Activated T-helper 17 cell treated with anti-CD3 and anti-CD28 coated beads, Interleukin-2, amount 50 U/mL, for 72 hours (primary cell): ENCODE measurements at regions not wholly inside any gene's neighbourhood (a gene's known extent, or its start where the extent isn't known, plus 50 kb on each side); places are given as distances from the start of the nearest gene placed in this dataset.
A peak's percentile ranks its signal among the peaks of the same experiment; 100 is the strongest.
"Not testable (repeated sequence)": the region's sequence is repeated elsewhere in the genome, so short reads cannot be mapped to it uniquely, and the experiment has no call there.

Experiments used
- ATAC-seq: fragments of 150-1000 bp; cut with Tn5 transposase; replicated peaks from 2 replicates; pipeline ENCODE4 v1.10.0; 2021; ENCODE audit warnings: mild to moderate bottlenecking, moderate library complexity
- H3K27ac Mint-ChIP-seq: one replicate; pipeline ENCODE4 v1.8.0; 2022; ENCODE audit warnings: mixed read lengths
- H3K27me3 Mint-ChIP-seq: one replicate; pipeline ENCODE4 v1.8.0; 2022; ENCODE audit warnings: mixed read lengths
- H3K36me3 Mint-ChIP-seq: one replicate; pipeline ENCODE4 v1.8.0; 2022; ENCODE audit warnings: low read depth, mild to moderate bottlenecking, mixed read lengths
- H3K4me1 Mint-ChIP-seq: one replicate; pipeline ENCODE4 v1.8.0; 2022; ENCODE audit warnings: mixed read lengths
- H3K4me3 Mint-ChIP-seq: one replicate; pipeline ENCODE4 v1.8.0; 2022; ENCODE audit warnings: mild to moderate bottlenecking, mixed read lengths
- H3K9me3 Mint-ChIP-seq: one replicate; pipeline ENCODE4 v1.8.0; 2022; ENCODE audit warnings: mixed read lengths

GRCh38 chr12:75953312-75953906 lies 78.2 kb downstream of the PHLDA1 start:
- Mint-ChIP-seq H3K27ac (peak overlapping the region; percentile 79), H3K4me1 (peaks cover 5% of the 10 kb centered on the region), H3K9me3 (no peaks in the 10 kb centered on the region), H3K4me3 (no peak overlapping the region), H3K36me3 (no peaks in the 10 kb centered on the region), H3K27me3 (no peaks in the 10 kb centered on the region)
- no peak for ATAC-seq

- H3K36me3 Mint-ChIP-seq, result no peaks in the 10 kb centered on the region
- H3K4me3 Mint-ChIP-seq, result no peak overlapping the region
- H3K27me3 Mint-ChIP-seq, result no peaks in the 10 kb centered on the region
- no peaks in the 10 kb centered on the region for H3K9me3 Mint-ChIP-seq
- peaks cover 5% of the 10 kb centered on the region for H3K4me1 Mint-ChIP-seq
- ATAC-seq, result no peak
- H3K27ac Mint-ChIP-seq, result no peak overlapping the region
These were observed 79.9 kb downstream of the PHLDA1 start for GRCh38 chr12:75951399-75952278.

DNA sequence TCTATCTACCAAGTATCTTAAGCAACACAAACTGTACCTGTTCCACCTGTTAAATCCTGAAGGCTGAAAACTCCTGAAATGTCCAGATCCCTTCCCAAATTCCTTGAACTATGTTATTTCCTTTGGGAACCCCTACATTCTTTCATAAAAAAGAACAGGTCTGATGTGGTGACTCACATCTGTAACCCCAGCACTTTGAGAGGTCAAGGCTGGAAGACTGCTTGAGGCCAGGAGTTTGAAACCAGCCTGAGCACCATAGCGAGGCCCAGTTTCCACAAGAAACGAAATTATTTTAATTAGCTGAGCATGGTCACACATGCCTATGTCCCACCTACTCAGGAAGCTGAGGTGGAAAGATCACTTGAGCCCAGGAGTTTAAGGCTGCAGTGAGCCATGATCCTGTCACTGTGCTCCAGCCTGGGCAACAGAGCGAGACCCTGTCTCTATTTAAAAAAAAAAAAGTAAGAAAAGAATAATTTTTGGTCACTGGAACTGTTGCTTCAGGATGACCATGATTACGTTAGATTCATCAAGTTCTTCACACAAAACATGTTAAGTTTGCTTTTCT lies 84.3 kb downstream of the PHLDA1 start:
- peaks cover 22% of the 10 kb centered on the region for H3K4me1 Mint-ChIP-seq
- no peaks in the 10 kb centered on the region for H3K9me3 Mint-ChIP-seq
- no peak overlapping the region for H3K27ac Mint-ChIP-seq
- ATAC-seq, result no peak
- no peaks in the 10 kb centered on the region for H3K27me3 Mint-ChIP-seq
- no peak overlapping the region for H3K4me3 Mint-ChIP-seq
- no peaks in the 10 kb centered on the region for H3K36me3 Mint-ChIP-seq

GRCh38 chr12:75945581-75945980 lies 86.0 kb downstream of the PHLDA1 start:
- H3K4me3 Mint-ChIP-seq, result peak overlapping the region; percentile 66
- H3K27me3 Mint-ChIP-seq, result no peaks in the 10 kb centered on the region
- peak overlapping the region; percentile 96 for H3K27ac Mint-ChIP-seq
- peaks cover 22% of the 10 kb centered on the region for H3K4me1 Mint-ChIP-seq
- no peaks in the 10 kb centered on the region for H3K36me3 Mint-ChIP-seq
- no peak for ATAC-seq
- no peaks in the 10 kb centered on the region for H3K9me3 Mint-ChIP-seq

- Mint-ChIP-seq H3K9me3 (no peaks in the 10 kb centered on the region), H3K27me3 (no peaks in the 10 kb centered on the region), H3K27ac (peak overlapping the region; percentile 96), H3K4me3 (peak overlapping the region; percentile 66), H3K36me3 (no peaks in the 10 kb centered on the region), H3K4me1 (peaks cover 22% of the 10 kb centered on the region)
- ATAC-seq, result no peak
These were observed 86.6 kb downstream of the PHLDA1 start for GRCh38 chr12:75944905-75945432.

- Mint-ChIP-seq H3K9me3 (no peaks in the 10 kb centered on the region), H3K27ac (peak overlapping the region; percentile 96), H3K27me3 (no peaks in the 10 kb centered on the region), H3K4me1 (peaks cover 22% of the 10 kb centered on the region), H3K4me3 (peak overlapping the region; percentile 66), H3K36me3 (no peaks in the 10 kb centered on the region)
- peak; percentile 89 for ATAC-seq
These were observed 87.3 kb downstream of the PHLDA1 start for GRCh38 chr12:75944097-75944904.

DNA sequence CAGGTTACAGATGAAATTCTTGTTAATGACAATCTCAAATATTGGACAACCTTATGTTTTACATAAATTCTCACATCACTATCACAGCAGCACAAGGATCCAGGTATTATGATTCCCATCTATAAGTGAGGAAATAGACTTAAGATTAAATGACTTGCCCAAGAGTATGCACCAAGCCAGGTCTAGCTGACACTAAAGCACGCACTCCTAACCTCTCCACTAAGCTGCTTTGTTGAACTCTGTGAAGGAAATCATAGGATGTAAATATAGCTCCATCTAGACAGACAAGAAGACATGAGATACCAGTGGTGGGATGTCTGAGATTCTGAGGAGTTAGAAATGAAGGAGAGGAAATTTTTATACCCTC lies 87.9 kb downstream of the PHLDA1 start:
- H3K27me3 Mint-ChIP-seq, result no peaks in the 10 kb centered on the region
- ATAC-seq, result no peak
- peaks cover 22% of the 10 kb centered on the region for H3K4me1 Mint-ChIP-seq
- H3K9me3 Mint-ChIP-seq, result no peaks in the 10 kb centered on the region
- peak overlapping the region; percentile 66 for H3K4me3 Mint-ChIP-seq
- H3K27ac Mint-ChIP-seq, result peak overlapping the region; percentile 96
- no peaks in the 10 kb centered on the region for H3K36me3 Mint-ChIP-seq

- H3K27me3 Mint-ChIP-seq, H3K27ac Mint-ChIP-seq, H3K36me3 Mint-ChIP-seq, H3K9me3 Mint-ChIP-seq, H3K4me3 Mint-ChIP-seq, ATAC-seq: not testable (repeated sequence)
- H3K4me1 Mint-ChIP-seq, result peaks cover 22% of the 10 kb centered on the region
These were observed 89.9 kb downstream of the PHLDA1 start for GRCh38 chr12:75941661-75942060.

- no peak overlapping the region for H3K4me3 Mint-ChIP-seq
- H3K27me3 Mint-ChIP-seq, result no peaks in the 10 kb centered on the region
- H3K9me3 Mint-ChIP-seq, result no peaks in the 10 kb centered on the region
- peak; percentile 42 for ATAC-seq
- no peak overlapping the region for H3K27ac Mint-ChIP-seq
- peaks cover 6% of the 10 kb centered on the region for H3K36me3 Mint-ChIP-seq
- H3K4me1 Mint-ChIP-seq, result peaks cover 13% of the 10 kb centered on the region
These were observed 92.4 kb downstream of the PHLDA1 start for GRCh38 chr12:75939016-75939642.

DNA sequence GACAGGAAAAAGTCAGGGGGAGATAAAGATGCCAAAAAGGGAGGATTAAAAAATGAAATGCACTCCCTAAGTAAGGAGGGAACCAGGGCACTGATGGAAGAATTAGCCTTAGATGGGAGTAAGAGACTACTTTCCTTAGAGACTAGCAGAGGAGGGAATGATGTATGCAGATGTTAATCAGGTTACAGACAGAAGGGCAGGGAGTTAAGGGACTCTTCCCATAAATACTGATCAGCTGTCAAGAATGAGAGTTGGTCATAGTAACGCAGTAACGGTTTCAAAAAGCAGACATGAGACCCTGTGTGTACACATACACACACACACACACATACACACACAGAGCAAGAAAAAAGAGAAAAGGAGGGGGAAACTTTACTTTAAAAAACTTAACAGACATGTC lies 93.4 kb downstream of the PHLDA1 start:
- no peak overlapping the region for H3K27ac Mint-ChIP-seq
- no peaks in the 10 kb centered on the region for H3K9me3 Mint-ChIP-seq
- ATAC-seq, result no peak
- H3K4me1 Mint-ChIP-seq, result peaks cover 10% of the 10 kb centered on the region
- peaks cover 6% of the 10 kb centered on the region for H3K36me3 Mint-ChIP-seq
- no peaks in the 10 kb centered on the region for H3K27me3 Mint-ChIP-seq
- H3K4me3 Mint-ChIP-seq, result no peak overlapping the region

DNA sequence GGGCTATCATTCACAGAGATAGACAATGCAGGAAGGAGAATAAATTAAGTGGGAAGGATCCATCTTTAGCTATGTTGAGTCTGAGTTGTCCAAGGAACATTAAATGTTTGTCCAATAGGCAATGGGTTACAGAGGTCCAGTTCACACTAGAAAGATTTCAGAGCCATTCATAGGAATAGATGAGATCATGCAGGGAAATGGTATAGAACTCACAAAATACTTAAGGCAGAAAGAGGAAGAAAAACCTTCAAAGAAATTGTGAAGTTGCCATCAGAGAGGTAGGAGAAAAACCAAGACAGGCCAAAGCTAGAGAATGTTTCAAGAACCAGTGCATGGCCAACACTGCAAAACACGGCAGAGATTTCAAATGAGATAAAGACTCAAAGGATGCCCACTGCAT lies 94.1 kb downstream of the PHLDA1 start:
- H3K27me3 Mint-ChIP-seq, result no peaks in the 10 kb centered on the region
- H3K9me3 Mint-ChIP-seq, result no peaks in the 10 kb centered on the region
- H3K36me3 Mint-ChIP-seq, result peaks cover 6% of the 10 kb centered on the region
- H3K4me3 Mint-ChIP-seq, result no peak overlapping the region
- no peak overlapping the region for H3K27ac Mint-ChIP-seq
- peaks cover 10% of the 10 kb centered on the region for H3K4me1 Mint-ChIP-seq
- no peak for ATAC-seq

DNA sequence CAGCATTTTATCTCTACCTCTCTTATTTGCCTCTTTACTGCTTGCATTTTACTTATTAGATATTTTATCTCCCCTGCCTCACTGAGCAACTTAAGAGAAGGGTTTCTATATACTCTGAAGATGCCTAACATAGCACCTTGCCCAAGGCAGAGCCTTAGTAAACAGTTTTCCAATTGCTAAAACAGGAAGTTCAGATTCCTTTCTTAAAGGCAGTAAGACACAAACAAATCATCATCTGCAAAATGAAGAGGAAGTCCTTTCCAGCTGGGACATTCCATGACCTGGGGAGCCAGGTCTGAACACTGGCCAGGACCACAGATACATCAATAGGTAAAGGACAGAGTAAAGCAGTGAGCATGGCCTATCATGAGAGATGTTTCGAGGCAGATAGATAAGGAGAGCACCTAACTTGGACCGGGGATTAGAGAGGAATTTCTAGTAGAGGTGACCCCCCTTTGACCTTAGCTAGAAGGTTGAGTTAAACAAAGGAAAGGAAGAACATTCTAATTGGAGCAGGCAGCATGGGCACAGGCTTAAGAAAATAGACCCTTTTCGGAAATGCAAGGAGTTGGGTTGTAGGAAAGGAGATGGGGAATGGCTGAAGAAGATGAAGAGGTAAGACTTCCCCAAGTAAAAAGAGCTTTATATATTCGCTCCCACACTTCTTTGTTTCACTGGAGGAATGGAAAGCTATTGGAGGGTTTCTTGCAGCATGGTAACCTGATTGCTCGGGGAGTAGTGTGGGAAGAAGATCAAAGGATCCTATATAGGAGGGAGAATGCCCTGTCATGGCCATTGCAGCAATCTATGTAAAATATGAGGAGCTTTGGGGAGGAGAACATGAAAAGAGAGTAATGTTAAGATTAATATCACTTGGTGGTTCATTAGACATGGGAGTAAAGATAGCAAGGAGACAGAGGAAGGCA lies 94.8 kb downstream of the PHLDA1 start:
- H3K27me3 Mint-ChIP-seq, result peaks cover 4% of the 10 kb centered on the region
- peaks cover 6% of the 10 kb centered on the region for H3K36me3 Mint-ChIP-seq
- peaks cover 10% of the 10 kb centered on the region for H3K4me1 Mint-ChIP-seq

DNA sequence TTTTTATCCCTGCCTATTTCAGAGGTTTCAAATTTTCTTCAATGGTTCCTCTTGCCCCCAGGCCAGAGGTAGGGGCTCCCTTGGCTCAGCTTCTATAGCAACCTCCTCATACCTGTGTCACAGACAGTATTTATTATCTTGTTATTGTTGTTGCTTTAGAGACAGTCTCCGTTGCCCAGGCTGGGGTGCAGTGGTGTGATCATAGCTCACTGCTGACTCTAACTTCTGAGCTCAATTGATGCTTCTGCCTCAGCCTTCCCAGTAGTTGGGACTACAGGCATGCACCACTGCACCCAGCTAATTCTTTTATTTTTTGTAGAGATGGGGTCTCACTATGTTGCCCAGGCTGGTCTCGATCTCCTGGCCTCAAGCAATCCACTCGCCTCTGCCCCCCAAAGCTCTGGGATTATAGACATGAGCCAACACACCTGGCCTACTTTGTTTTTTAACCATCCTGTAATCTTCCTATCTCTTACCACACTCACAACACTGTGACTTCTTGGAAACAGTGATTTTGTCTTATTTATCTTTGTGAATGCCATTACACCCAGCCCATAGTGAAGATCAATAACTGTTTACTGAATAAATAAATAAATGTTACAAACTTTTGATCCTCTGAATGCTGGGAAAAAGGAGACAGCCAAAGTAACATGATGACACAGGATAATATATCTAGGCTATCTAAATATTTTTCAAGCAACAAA lies 95.9 kb downstream of the PHLDA1 start:
- Mint-ChIP-seq H3K9me3 (no peaks in the 10 kb centered on the region), H3K27me3 (peaks cover 4% of the 10 kb centered on the region), H3K4me1 (peaks cover 10% of the 10 kb centered on the region), H3K4me3 (no peak overlapping the region), H3K27ac (no peak overlapping the region), H3K36me3 (peaks cover 6% of the 10 kb centered on the region)
- no peak for ATAC-seq

More for the DNA sequence above, 94.8 kb downstream of the PHLDA1 start:
- Mint-ChIP-seq H3K9me3 (no peaks in the 10 kb centered on the region), H3K4me3 (no peak overlapping the region), H3K27ac (no peak overlapping the region)
- no peak for ATAC-seq
